ENCODE measurements at regions not wholly inside any gene's neighbourhood (a gene's known extent, or its start where the extent isn't known, plus 50 kb on each side); places are given as distances from the start of the nearest gene placed in this dataset.
"Not testable (repeated sequence)": the region's sequence is repeated elsewhere in the genome, so short reads cannot be mapped to it uniquely, and the experiment has no call there.

DNA sequence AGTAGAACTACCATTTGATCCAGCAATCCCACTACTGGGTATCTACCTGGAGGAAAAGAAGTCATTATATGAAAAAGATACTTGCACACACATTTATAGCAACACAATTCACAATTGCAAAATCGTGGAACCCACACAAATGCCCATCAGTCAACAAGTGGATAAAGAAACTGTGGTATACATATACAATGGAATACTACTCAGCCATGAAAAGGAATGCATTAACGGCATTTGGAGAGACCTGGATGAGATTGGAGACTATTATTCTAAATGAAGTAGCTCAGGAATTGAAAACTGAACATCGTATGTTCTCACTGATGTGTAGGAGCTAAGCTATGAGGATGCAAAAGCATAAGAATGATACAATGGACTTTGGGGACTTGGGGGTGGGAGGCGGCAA, 128.6 kb upstream of the LY86 start:
- not testable (repeated sequence) for H4K91ac ChIP-seq (ENCODE audit: low read depth, low read length, poor library complexity); H3K18ac ChIP-seq (ENCODE audit: low read length); H4K8ac ChIP-seq (ENCODE audit: low read depth, low read length); H3K27me3 ChIP-seq (ENCODE audit: control insufficient read depth in 3 of 3, insufficient read depth in 3 of 3, low read depth in 1 of 3, low read length in 3 of 3); DNase-seq (ENCODE audit: low spot score); H3K4me3 ChIP-seq (ENCODE audit: low read length in 2 of 2); H2BK12ac ChIP-seq (ENCODE audit: low read length); H3K4ac ChIP-seq (ENCODE audit: low read length); H2BK15ac ChIP-seq (ENCODE audit: low read length); H3K23ac ChIP-seq (ENCODE audit: low read depth, low read length, poor library complexity); H3K4me2 ChIP-seq (ENCODE audit: insufficient read depth, low read length, poor library complexity, severe bottlenecking); H2AK5ac ChIP-seq (ENCODE audit: low read depth, low read length); H3K36me3 ChIP-seq (replicated peaks in 1 of 2; ENCODE audit: control insufficient read depth in 2 of 2, insufficient read depth in 2 of 2, low read length in 2 of 2); H2BK5ac ChIP-seq (ENCODE audit: low read length); H3K9me3 ChIP-seq (replicated peaks in 1 of 2; ENCODE audit: control insufficient read depth in 2 of 2, insufficient read depth in 1 of 2, low read depth in 1 of 2, low read length in 2 of 2); H3K14ac ChIP-seq (ENCODE audit: low read length); H3K27ac ChIP-seq (replicated peaks; ENCODE audit: low read length); H2BK120ac ChIP-seq (ENCODE audit: low read depth, low read length); H2AFZ ChIP-seq (ENCODE audit: low read length); H3K4me1 ChIP-seq (ENCODE audit: control insufficient read depth in 2 of 2, insufficient read depth in 1 of 2, low read depth in 1 of 2, low read length in 2 of 2); H3K9ac ChIP-seq (ENCODE audit: low read depth, low read length, poor library complexity); H3K79me1 ChIP-seq (ENCODE audit: low read depth, low read length)
- WGBS, 2 donors (ENCODE audit: extremely low coverage in 2 of 2, insufficient read length in 2 of 2, insufficient replicate concordance in 1 of 2): no CpG with 5 or more reads among the region's 4 CpGs

DNA sequence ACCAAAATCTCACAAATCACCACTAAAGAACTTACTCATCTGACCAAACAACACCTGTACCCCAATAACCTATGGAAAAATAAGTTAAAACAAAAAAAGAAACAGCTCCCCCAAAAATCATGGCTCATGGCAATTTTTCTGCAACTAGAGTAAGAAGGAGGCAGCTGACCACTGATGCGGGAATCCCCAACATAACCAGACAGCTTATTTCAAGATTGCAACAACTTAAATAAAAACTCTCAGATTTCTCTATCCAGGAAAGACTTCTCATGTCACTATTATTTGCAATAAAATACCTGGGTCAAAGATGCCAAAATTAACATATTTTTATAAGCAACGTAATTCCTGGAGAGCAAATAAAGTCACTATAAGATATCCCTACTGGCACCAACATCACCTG, 128.1 kb upstream of the LY86 start:
- Histone ChIP-seq H3K4ac (ENCODE audit: low read length) (no peak overlapping the region), H4K91ac (ENCODE audit: low read depth, low read length, poor library complexity) (no peak overlapping the region), H2AFZ (ENCODE audit: low read length) (no peak overlapping the region), H3K4me3 (ENCODE audit: low read length in 2 of 2) (no peak overlapping the region), H2BK120ac (ENCODE audit: low read depth, low read length) (no peak overlapping the region), H2BK15ac (ENCODE audit: low read length) (no peak overlapping the region), H3K9me3 (replicated peaks in 1 of 2; ENCODE audit: control insufficient read depth in 2 of 2, insufficient read depth in 1 of 2, low read depth in 1 of 2, low read length in 2 of 2) (no peaks in the 10 kb centered on the region), H3K14ac (ENCODE audit: low read length) (no peak overlapping the region), H3K36me3 (replicated peaks in 1 of 2; ENCODE audit: control insufficient read depth in 2 of 2, insufficient read depth in 2 of 2, low read length in 2 of 2) (no peaks in the 10 kb centered on the region), H3K18ac (ENCODE audit: low read length) (no peak overlapping the region), H3K79me1 (ENCODE audit: low read depth, low read length) (no peaks in the 10 kb centered on the region), H2AK5ac (ENCODE audit: low read depth, low read length) (no peak overlapping the region), H3K23ac (ENCODE audit: low read depth, low read length, poor library complexity) (no peak overlapping the region), H2BK12ac (ENCODE audit: low read length) (no peak overlapping the region), H3K27me3 (ENCODE audit: control insufficient read depth in 3 of 3, insufficient read depth in 3 of 3, low read depth in 1 of 3, low read length in 3 of 3) (no peaks in the 10 kb centered on the region), H3K4me2 (ENCODE audit: insufficient read depth, low read length, poor library complexity, severe bottlenecking) (no peak overlapping the region), H4K8ac (ENCODE audit: low read depth, low read length) (no peak overlapping the region), H3K4me1 (ENCODE audit: control insufficient read depth in 2 of 2, insufficient read depth in 1 of 2, low read depth in 1 of 2, low read length in 2 of 2) (no peaks in the 10 kb centered on the region), H3K27ac (replicated peaks; ENCODE audit: low read length) (no peak overlapping the region), H2BK5ac (ENCODE audit: low read length) (no peak overlapping the region), H3K9ac (ENCODE audit: low read depth, low read length, poor library complexity) (no peak overlapping the region)
- no CpG with 5 or more reads among the region's 2 CpGs for WGBS, 2 donors (ENCODE audit: extremely low coverage in 2 of 2, insufficient read length in 2 of 2, insufficient replicate concordance in 1 of 2)
- DNase-seq (ENCODE audit: low spot score): no peak

DNA sequence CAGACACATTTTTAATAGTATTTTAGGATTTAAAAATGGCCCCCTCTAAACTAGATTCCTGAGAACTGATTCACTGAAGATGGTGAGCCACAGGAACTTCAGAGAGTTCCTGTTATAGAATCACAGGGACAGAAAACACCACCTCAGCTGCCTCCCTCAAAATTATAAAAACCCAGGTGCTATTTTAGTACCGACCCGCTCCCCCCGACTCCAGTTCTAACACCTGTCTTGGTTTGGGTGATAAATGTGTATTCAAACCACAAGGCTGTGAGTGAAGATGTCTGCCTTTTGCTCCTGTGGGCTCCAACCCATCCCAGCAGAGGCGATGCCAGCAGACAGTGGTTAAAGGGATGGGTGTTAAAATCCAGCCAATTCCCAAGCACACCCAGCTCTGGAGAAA, 127.4 kb upstream of the LY86 start:
- no peak overlapping the region for H4K91ac ChIP-seq (ENCODE audit: low read depth, low read length, poor library complexity)
- H2BK12ac ChIP-seq (ENCODE audit: low read length): no peak overlapping the region
- H3K36me3 ChIP-seq (replicated peaks in 1 of 2; ENCODE audit: control insufficient read depth in 2 of 2, insufficient read depth in 2 of 2, low read length in 2 of 2): no peaks in the 10 kb centered on the region
- H2BK15ac ChIP-seq (ENCODE audit: low read length): no peak overlapping the region
- H3K9me3 ChIP-seq (replicated peaks in 1 of 2; ENCODE audit: control insufficient read depth in 2 of 2, insufficient read depth in 1 of 2, low read depth in 1 of 2, low read length in 2 of 2): no peaks in the 10 kb centered on the region
- H3K23ac ChIP-seq (ENCODE audit: low read depth, low read length, poor library complexity): no peak overlapping the region
- no CpG with 5 or more reads among the region's 4 CpGs for WGBS, 2 donors (ENCODE audit: extremely low coverage in 2 of 2, insufficient read length in 2 of 2, insufficient replicate concordance in 1 of 2)
- no peak overlapping the region for H3K4ac ChIP-seq (ENCODE audit: low read length)
- no peaks in the 10 kb centered on the region for H3K79me1 ChIP-seq (ENCODE audit: low read depth, low read length)
- H2BK5ac ChIP-seq (ENCODE audit: low read length): no peak overlapping the region
- H2BK120ac ChIP-seq (ENCODE audit: low read depth, low read length): no peak overlapping the region
- no peaks in the 10 kb centered on the region for H3K27me3 ChIP-seq (ENCODE audit: control insufficient read depth in 3 of 3, insufficient read depth in 3 of 3, low read depth in 1 of 3, low read length in 3 of 3)
- no peak overlapping the region for H2AFZ ChIP-seq (ENCODE audit: low read length)
- no peak overlapping the region for H2AK5ac ChIP-seq (ENCODE audit: low read depth, low read length)
- H3K27ac ChIP-seq (replicated peaks; ENCODE audit: low read length): no peak overlapping the region
- no peak overlapping the region for H3K18ac ChIP-seq (ENCODE audit: low read length)
- no peak overlapping the region for H4K8ac ChIP-seq (ENCODE audit: low read depth, low read length)
- no peaks in the 10 kb centered on the region for H3K4me1 ChIP-seq (ENCODE audit: control insufficient read depth in 2 of 2, insufficient read depth in 1 of 2, low read depth in 1 of 2, low read length in 2 of 2)
- no peak overlapping the region for H3K14ac ChIP-seq (ENCODE audit: low read length)
- no peak overlapping the region for H3K4me3 ChIP-seq (ENCODE audit: low read length in 2 of 2)
- no peak overlapping the region for H3K9ac ChIP-seq (ENCODE audit: low read depth, low read length, poor library complexity)
- DNase-seq (ENCODE audit: low spot score): no peak
- no peak overlapping the region for H3K4me2 ChIP-seq (ENCODE audit: insufficient read depth, low read length, poor library complexity, severe bottlenecking)

DNA sequence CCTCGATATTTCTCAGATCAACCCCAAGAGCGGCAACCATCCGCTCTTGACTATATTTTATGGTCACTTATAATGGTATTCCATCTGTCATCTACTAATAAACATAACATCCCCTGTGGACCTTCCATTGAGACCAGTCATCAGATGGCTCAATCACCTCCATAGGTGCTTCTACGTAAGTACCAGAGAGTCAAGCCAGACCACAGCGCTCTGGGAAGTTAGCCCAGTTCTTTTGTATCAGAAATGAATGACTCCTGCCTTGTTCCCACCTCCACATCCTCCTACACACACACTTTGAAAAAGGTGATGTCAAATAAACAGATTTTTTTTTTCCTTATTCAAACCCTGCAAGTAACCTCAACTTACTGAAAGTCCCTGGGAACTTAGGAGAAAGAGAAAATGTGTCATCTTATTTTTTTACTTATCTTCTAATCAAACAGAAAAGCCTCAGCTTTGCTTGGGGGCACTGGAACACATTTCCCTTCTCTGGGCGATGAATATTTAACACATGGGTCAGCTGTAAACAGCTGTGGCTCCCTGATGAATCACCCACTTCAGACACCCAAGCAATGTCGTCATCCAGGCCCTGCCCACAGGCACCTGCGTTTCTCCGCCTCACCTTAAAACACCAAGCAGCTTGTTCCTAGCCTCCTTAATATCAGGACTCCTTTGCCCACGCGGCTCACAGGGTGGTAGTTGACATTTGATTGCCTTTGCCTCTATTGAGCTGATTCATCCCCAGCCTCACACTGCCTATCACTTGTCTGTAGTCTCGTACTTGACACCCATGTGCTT, 121.4 kb upstream of the LY86 start:
- no CpG with 5 or more reads among the region's 12 CpGs for WGBS, 2 donors (ENCODE audit: extremely low coverage in 2 of 2, insufficient read length in 2 of 2, insufficient replicate concordance in 1 of 2)
- H3K14ac ChIP-seq (ENCODE audit: low read length): no peak overlapping the region
- H3K4me2 ChIP-seq (ENCODE audit: insufficient read depth, low read length, poor library complexity, severe bottlenecking): no peak overlapping the region
- no peak overlapping the region for H3K4ac ChIP-seq (ENCODE audit: low read length)
- H4K8ac ChIP-seq (ENCODE audit: low read depth, low read length): no peak overlapping the region
- DNase-seq (ENCODE audit: low spot score): no peak
- H3K27me3 ChIP-seq (ENCODE audit: control insufficient read depth in 3 of 3, insufficient read depth in 3 of 3, low read depth in 1 of 3, low read length in 3 of 3): no peaks in the 10 kb centered on the region
- H4K91ac ChIP-seq (ENCODE audit: low read depth, low read length, poor library complexity): no peak overlapping the region
- H2AFZ ChIP-seq (ENCODE audit: low read length): no peak overlapping the region
- no peak overlapping the region for H3K9ac ChIP-seq (ENCODE audit: low read depth, low read length, poor library complexity)
- no peaks in the 10 kb centered on the region for H3K79me1 ChIP-seq (ENCODE audit: low read depth, low read length)
- H3K4me3 ChIP-seq (ENCODE audit: low read length in 2 of 2): no peak overlapping the region
- no peak overlapping the region for H2AK5ac ChIP-seq (ENCODE audit: low read depth, low read length)
- no peak overlapping the region for H2BK12ac ChIP-seq (ENCODE audit: low read length)
- no peak overlapping the region for H2BK15ac ChIP-seq (ENCODE audit: low read length)
- no peak overlapping the region for H3K18ac ChIP-seq (ENCODE audit: low read length)
- no peak overlapping the region for H2BK5ac ChIP-seq (ENCODE audit: low read length)
- H3K4me1 ChIP-seq (ENCODE audit: control insufficient read depth in 2 of 2, insufficient read depth in 1 of 2, low read depth in 1 of 2, low read length in 2 of 2): no peaks in the 10 kb centered on the region
- no peaks in the 10 kb centered on the region for H3K9me3 ChIP-seq (replicated peaks in 1 of 2; ENCODE audit: control insufficient read depth in 2 of 2, insufficient read depth in 1 of 2, low read depth in 1 of 2, low read length in 2 of 2)
- no peak overlapping the region for H3K23ac ChIP-seq (ENCODE audit: low read depth, low read length, poor library complexity)
- no peak overlapping the region for H3K27ac ChIP-seq (replicated peaks; ENCODE audit: low read length)
- no peaks in the 10 kb centered on the region for H3K36me3 ChIP-seq (replicated peaks in 1 of 2; ENCODE audit: control insufficient read depth in 2 of 2, insufficient read depth in 2 of 2, low read length in 2 of 2)
- no peak overlapping the region for H2BK120ac ChIP-seq (ENCODE audit: low read depth, low read length)

All from neuronal stem cell (in vitro differentiated cells).